Hepatocyte (in vitro differentiated cells): ENCODE measurements at regions not wholly inside any gene's neighbourhood (a gene's known extent, or its start where the extent isn't known, plus 50 kb on each side); places are given as distances from the start of the nearest gene placed in this dataset.

ENCODE experiments used
- EZH2 ChIP-seq: fragments of 200-600 bp; sonication (generic); IDR thresholded peaks from 2 replicates; pipeline ENCODE4 v1.6.1; 2016; ENCODE audit warnings: antibody characterized with exemption, mild to moderate bottlenecking, borderline replicate concordance
- EZH2phosphoT487 ChIP-seq: fragments of 200-600 bp; sonication (generic); IDR thresholded peaks from one replicate; pipeline ENCODE4 v1.6.1; 2018; ENCODE audit warnings: antibody characterized with exemption, mild to moderate bottlenecking, low read depth, moderate library complexity; ENCODE audit not compliant: unreplicated experiment, severe bottlenecking
- TF ChIP-seq, protein P1 (sequence below): fragments of 200-600 bp; sonication (generic); IDR thresholded peaks from 2 replicates; pipeline ENCODE4 v1.5.1; 2016; ENCODE audit warnings: antibody characterized with exemption, mild to moderate bottlenecking; ENCODE audit not compliant: poor library complexity

DNA sequence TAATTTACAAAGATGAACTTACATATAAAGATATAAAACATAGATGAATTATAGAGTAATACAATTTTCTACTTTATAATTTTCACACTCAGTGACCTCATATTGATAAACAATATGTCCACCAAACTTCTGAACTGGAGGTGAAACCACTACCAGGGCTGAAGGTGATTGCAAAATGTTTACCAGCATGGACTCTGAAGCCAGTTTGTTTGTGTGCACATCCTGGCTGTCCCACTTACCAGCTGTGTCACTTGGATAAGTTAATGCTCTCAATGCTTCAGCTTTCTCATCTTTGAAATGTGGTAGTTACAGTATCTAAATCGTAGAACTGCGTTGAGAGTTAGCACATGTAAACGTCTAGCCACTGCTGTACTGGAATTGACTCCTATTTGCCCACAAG is 392.6 kb downstream of the HNRNPD start:
- TF ChIP-seq, protein P1, sequence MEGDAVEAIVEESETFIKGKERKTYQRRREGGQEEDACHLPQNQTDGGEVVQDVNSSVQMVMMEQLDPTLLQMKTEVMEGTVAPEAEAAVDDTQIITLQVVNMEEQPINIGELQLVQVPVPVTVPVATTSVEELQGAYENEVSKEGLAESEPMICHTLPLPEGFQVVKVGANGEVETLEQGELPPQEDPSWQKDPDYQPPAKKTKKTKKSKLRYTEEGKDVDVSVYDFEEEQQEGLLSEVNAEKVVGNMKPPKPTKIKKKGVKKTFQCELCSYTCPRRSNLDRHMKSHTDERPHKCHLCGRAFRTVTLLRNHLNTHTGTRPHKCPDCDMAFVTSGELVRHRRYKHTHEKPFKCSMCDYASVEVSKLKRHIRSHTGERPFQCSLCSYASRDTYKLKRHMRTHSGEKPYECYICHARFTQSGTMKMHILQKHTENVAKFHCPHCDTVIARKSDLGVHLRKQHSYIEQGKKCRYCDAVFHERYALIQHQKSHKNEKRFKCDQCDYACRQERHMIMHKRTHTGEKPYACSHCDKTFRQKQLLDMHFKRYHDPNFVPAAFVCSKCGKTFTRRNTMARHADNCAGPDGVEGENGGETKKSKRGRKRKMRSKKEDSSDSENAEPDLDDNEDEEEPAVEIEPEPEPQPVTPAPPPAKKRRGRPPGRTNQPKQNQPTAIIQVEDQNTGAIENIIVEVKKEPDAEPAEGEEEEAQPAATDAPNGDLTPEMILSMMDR = no peak
- TF ChIP-seq EZH2 (no peak), EZH2phosphoT487 (no peak)
